GM12878 (cell line): ENCODE measurements at regions not wholly inside any gene's neighbourhood (a gene's known extent, or its start where the extent isn't known, plus 50 kb on each side); places are given as distances from the start of the nearest gene placed in this dataset.

ENCODE experiments used
- BCL11A ChIP-seq: IDR thresholded peaks from 2 replicates; pipeline ENCODE4 v1.6.1; 2011; ENCODE audit warnings: low read depth, low read length
- CTCF ChIP-seq, 3 experiments: IDR thresholded peaks in 2 of 3; conservative IDR thresholded peaks in 1 of 3; 2 replicates each; pipeline ENCODE4 v1.5.1; 2011; ENCODE audit warnings: low read depth in 3 of 3, low read length in 3 of 3, mild to moderate bottlenecking in 3 of 3, control low read depth in 2 of 3, moderate library complexity in 2 of 3, inconsistent platforms in 1 of 3, mixed read lengths in 1 of 3; ENCODE audit not compliant: control insufficient read depth in 2 of 3, insufficient read depth in 1 of 3; ENCODE audit errors: extremely low read depth in 1 of 3
- MLLT1 ChIP-seq: fragments of 450-650 bp; IDR thresholded peaks from 2 replicates; pipeline ENCODE4 v1.6.1; 2016; ENCODE audit warnings: mild to moderate bottlenecking
- USF1 ChIP-seq: IDR thresholded peaks from 2 replicates; pipeline ENCODE4 v1.6.1; 2011; ENCODE audit warnings: borderline replicate concordance, low read depth, mild to moderate bottlenecking, moderate library complexity, mixed read lengths, low read length; ENCODE audit not compliant: insufficient read depth; ENCODE audit errors: extremely low read length
- ZBTB33 ChIP-seq: fragments of 450-650 bp; IDR thresholded peaks from 2 replicates; pipeline ENCODE4 v1.6.1; 2017; ENCODE audit warnings: mild to moderate bottlenecking

- TF ChIP-seq CTCF (IDR thresholded peaks at IDR 0.05 in 2 of 3, conservative IDR thresholded peaks at IDR 0.05 in 1 of 3; ENCODE audit: control insufficient read depth in 2 of 3, extremely low read depth in 1 of 3, insufficient read depth in 1 of 3, low read depth in 3 of 3, low read length in 3 of 3) (no peak), MLLT1 (no peak), USF1 (no peak), ZBTB33 (no peak), BCL11A (no peak)
These were observed 306.0 kb upstream of the AADAT start for GRCh38 chr4:170395773-170396172.
